ENCODE measurements at regions not wholly inside any gene's neighbourhood (a gene's known extent, or its start where the extent isn't known, plus 50 kb on each side); places are given as distances from the start of the nearest gene placed in this dataset.
"Not testable (repeated sequence)": the region's sequence is repeated elsewhere in the genome, so short reads cannot be mapped to it uniquely, and the experiment has no call there.

- TF ChIP-seq CTCF, POLR2A (IDR thresholded peaks at IDR 0.05): not testable (repeated sequence)
Observed at GRCh38 chr9:41771693-41772092, 357.5 kb downstream of the CNTNAP3B start.
